ENCODE measurements at regions not wholly inside any gene's neighbourhood (a gene's known extent, or its start where the extent isn't known, plus 50 kb on each side); places are given as distances from the start of the nearest gene placed in this dataset.

GRCh38 chr2:144267239-144267638, 252.7 kb downstream of the ZEB2 start:
- no peak for DNase-seq (ENCODE audit: low read depth, low spot score)

GRCh38 chr2:144265654-144266053, 254.3 kb downstream of the ZEB2 start:
- H3K9ac ChIP-seq (ENCODE audit: insufficient read length, low read depth), result no peak overlapping the region
- DNase-seq (ENCODE audit: low read depth, low spot score), result no peak
- H3K27me3 ChIP-seq (ENCODE audit: insufficient read depth, insufficient read length), result no peaks in the 10 kb centered on the region
- TF ChIP-seq ZNF274 (IDR thresholded peaks at IDR 0.05; ENCODE audit: low read depth, low read length) (no peak), YY1 (IDR thresholded peaks at IDR 0.05; ENCODE audit: insufficient read depth, insufficient read length) (no peak)
- no peaks in the 10 kb centered on the region for H3K36me3 ChIP-seq (ENCODE audit: insufficient read depth, insufficient read length, low read length)
- H3K4me3 ChIP-seq (ENCODE audit: insufficient read length, low read depth), result no peak overlapping the region
- no peaks in the 10 kb centered on the region for H3K4me1 ChIP-seq (ENCODE audit: insufficient read depth, insufficient read length)
- no peaks in the 10 kb centered on the region; the same call in 1 of the 2 replicates for H3K9me3 ChIP-seq (ENCODE audit: insufficient read depth, low read length)

More at GRCh38 chr2:144267239-144267638, 252.7 kb downstream of the ZEB2 start:
- no peaks in the 10 kb centered on the region for H3K27me3 ChIP-seq (ENCODE audit: insufficient read depth, insufficient read length)
- H3K4me1 ChIP-seq (ENCODE audit: insufficient read depth, insufficient read length), result no peaks in the 10 kb centered on the region
- no peaks in the 10 kb centered on the region for H3K36me3 ChIP-seq (ENCODE audit: insufficient read depth, insufficient read length, low read length)
- TF ChIP-seq ZNF274 (IDR thresholded peaks at IDR 0.05; ENCODE audit: low read depth, low read length) (no peak), YY1 (IDR thresholded peaks at IDR 0.05; ENCODE audit: insufficient read depth, insufficient read length) (no peak), SUZ12 (IDR thresholded peaks at IDR 0.05; ENCODE audit: extremely low read depth, insufficient read depth, insufficient read length) (no peak)
- H3K9ac ChIP-seq (ENCODE audit: insufficient read length, low read depth), result no peak overlapping the region
- no peak overlapping the region for H3K4me3 ChIP-seq (ENCODE audit: insufficient read length, low read depth)
- H3K9me3 ChIP-seq (ENCODE audit: insufficient read depth, low read length), result no peaks in the 10 kb centered on the region; the same call in 1 of the 2 replicates

GRCh38 chr2:144261966-144262365, 258.0 kb downstream of the ZEB2 start:
- Histone ChIP-seq H3K9ac (ENCODE audit: insufficient read length, low read depth) (no peak overlapping the region), H3K9me3 (ENCODE audit: insufficient read depth, low read length) (peaks cover 5% of the 10 kb centered on the region; the same call in 1 of the 2 replicates), H3K4me1 (ENCODE audit: insufficient read depth, insufficient read length) (no peaks in the 10 kb centered on the region), H3K27me3 (ENCODE audit: insufficient read depth, insufficient read length) (no peaks in the 10 kb centered on the region), H3K4me3 (ENCODE audit: insufficient read length, low read depth) (no peak overlapping the region), H3K36me3 (ENCODE audit: insufficient read depth, insufficient read length, low read length) (no peaks in the 10 kb centered on the region)
- TF ChIP-seq ZNF274 (IDR thresholded peaks at IDR 0.05; ENCODE audit: low read depth, low read length), result no peak
- no peak for TF ChIP-seq SUZ12 (IDR thresholded peaks at IDR 0.05; ENCODE audit: extremely low read depth, insufficient read depth, insufficient read length)
- TF ChIP-seq YY1 (IDR thresholded peaks at IDR 0.05; ENCODE audit: insufficient read depth, insufficient read length), result no peak
- no peak for DNase-seq (ENCODE audit: low read depth, low spot score)

- Histone ChIP-seq H3K36me3 (ENCODE audit: insufficient read depth, insufficient read length, low read length) (no peaks in the 10 kb centered on the region), H3K4me3 (ENCODE audit: insufficient read length, low read depth) (no peak overlapping the region), H3K9ac (ENCODE audit: insufficient read length, low read depth) (no peak overlapping the region), H3K27me3 (ENCODE audit: insufficient read depth, insufficient read length) (no peaks in the 10 kb centered on the region), H3K9me3 (ENCODE audit: insufficient read depth, low read length) (peaks cover 5% of the 10 kb centered on the region; the same call in 1 of the 2 replicates), H3K4me1 (ENCODE audit: insufficient read depth, insufficient read length) (no peaks in the 10 kb centered on the region)
- TF ChIP-seq SUZ12 (IDR thresholded peaks at IDR 0.05; ENCODE audit: extremely low read depth, insufficient read depth, insufficient read length) (no peak), ZNF274 (IDR thresholded peaks at IDR 0.05; ENCODE audit: low read depth, low read length) (no peak), YY1 (IDR thresholded peaks at IDR 0.05; ENCODE audit: insufficient read depth, insufficient read length) (no peak)
- DNase-seq (ENCODE audit: low read depth, low spot score), result no peak
Measured at GRCh38 chr2:144261336-144261735, 258.6 kb downstream of the ZEB2 start.

- H3K4me3 ChIP-seq (ENCODE audit: insufficient read length, low read depth), result no peak overlapping the region
- no peaks in the 10 kb centered on the region for H3K36me3 ChIP-seq (ENCODE audit: insufficient read depth, insufficient read length, low read length)
- DNase-seq (ENCODE audit: low read depth, low spot score), result no peak
Measured at GRCh38 chr2:144259332-144259731, 260.6 kb downstream of the ZEB2 start.

GRCh38 chr2:144258154-144258553, 261.8 kb downstream of the ZEB2 start:
- no peak for DNase-seq (ENCODE audit: low read depth, low spot score)
- Histone ChIP-seq H3K4me1 (ENCODE audit: insufficient read depth, insufficient read length) (no peaks in the 10 kb centered on the region), H3K9me3 (ENCODE audit: insufficient read depth, low read length) (peaks cover 36% of the 10 kb centered on the region), H3K4me3 (ENCODE audit: insufficient read length, low read depth) (no peak overlapping the region), H3K27me3 (ENCODE audit: insufficient read depth, insufficient read length) (no peaks in the 10 kb centered on the region), H3K9ac (ENCODE audit: insufficient read length, low read depth) (no peak overlapping the region), H3K36me3 (ENCODE audit: insufficient read depth, insufficient read length, low read length) (no peaks in the 10 kb centered on the region)
- no peak for TF ChIP-seq YY1 (IDR thresholded peaks at IDR 0.05; ENCODE audit: insufficient read depth, insufficient read length)
- no peak for TF ChIP-seq ZNF274 (IDR thresholded peaks at IDR 0.05; ENCODE audit: low read depth, low read length)
- no peak for TF ChIP-seq SUZ12 (IDR thresholded peaks at IDR 0.05; ENCODE audit: extremely low read depth, insufficient read depth, insufficient read length)

More at GRCh38 chr2:144259332-144259731, 260.6 kb downstream of the ZEB2 start:
- no peak for TF ChIP-seq YY1 (IDR thresholded peaks at IDR 0.05; ENCODE audit: insufficient read depth, insufficient read length)
- H3K27me3 ChIP-seq (ENCODE audit: insufficient read depth, insufficient read length), result no peaks in the 10 kb centered on the region
- H3K4me1 ChIP-seq (ENCODE audit: insufficient read depth, insufficient read length), result no peaks in the 10 kb centered on the region
- peaks cover 24% of the 10 kb centered on the region for H3K9me3 ChIP-seq (ENCODE audit: insufficient read depth, low read length)
- H3K9ac ChIP-seq (ENCODE audit: insufficient read length, low read depth), result no peak overlapping the region

- Histone ChIP-seq H3K9ac (ENCODE audit: insufficient read length, low read depth) (no peak overlapping the region), H3K9me3 (ENCODE audit: insufficient read depth, low read length) (peaks cover 46% of the 10 kb centered on the region), H3K36me3 (ENCODE audit: insufficient read depth, insufficient read length, low read length) (no peaks in the 10 kb centered on the region), H3K4me3 (ENCODE audit: insufficient read length, low read depth) (no peak overlapping the region), H3K27me3 (ENCODE audit: insufficient read depth, insufficient read length) (no peaks in the 10 kb centered on the region), H3K4me1 (ENCODE audit: insufficient read depth, insufficient read length) (no peaks in the 10 kb centered on the region)
- no peak for DNase-seq (ENCODE audit: low read depth, low spot score)
- no peak for TF ChIP-seq SUZ12 (IDR thresholded peaks at IDR 0.05; ENCODE audit: extremely low read depth, insufficient read depth, insufficient read length)
- TF ChIP-seq YY1 (IDR thresholded peaks at IDR 0.05; ENCODE audit: insufficient read depth, insufficient read length), result no peak
- no peak for TF ChIP-seq ZNF274 (IDR thresholded peaks at IDR 0.05; ENCODE audit: low read depth, low read length)
Measured at GRCh38 chr2:144256996-144257707, 262.8 kb downstream of the ZEB2 start.

Data from NT2/D1 (cell line).